A673 (cell line): ENCODE measurements at regions not wholly inside any gene's neighbourhood (a gene's known extent, or its start where the extent isn't known, plus 50 kb on each side); places are given as distances from the start of the nearest gene placed in this dataset.

Experiments used
- BruUV-seq: library from RNA; stranded (reverse); fragments of 400-500 nt; replicated peaks from 2 replicates; lab custom pipeline; 2021; lab: Mats Ljungman, UMichigan
- CTCF ChIA-PET: fragments of 300-600 bp; sonication (Branson Sonifier 250); formaldehyde crosslinking; loops from one replicate; lab custom pipeline; 2022; ENCODE audit warnings: antibody characterized with exemption; lab: Charles Lee
- POLR2A ChIA-PET: fragments of 300-600 bp; sonication (Branson Sonifier 250); formaldehyde crosslinking; loops from one replicate; lab custom pipeline; 2022; ENCODE audit warnings: antibody characterized with exemption; ENCODE audit not compliant: low non-redundant PET; lab: Charles Lee
- DNase-seq: peaks from one replicate; pipeline ENCODE4 v3.0.0-alpha.2; 2015; ENCODE audit warnings: low spot score
- H3K27ac ChIP-seq: fragments of 200-600 bp; sonication (generic); 2 replicates; pipeline ENCODE4 v1.5.1; 2016; ENCODE audit warnings: mixed run types, low read depth, mild to moderate bottlenecking, mixed read lengths, antibody characterized with exemption, low read length; ENCODE audit not compliant: poor library complexity, severe bottlenecking
- H3K27me3 ChIP-seq: fragments of 200-600 bp; sonication (generic); replicated peaks from 2 replicates; pipeline ENCODE4 v1.6.1; 2017; ENCODE audit warnings: mixed run types, low read depth, mild to moderate bottlenecking, mixed read lengths, antibody characterized with exemption, low read length; ENCODE audit not compliant: insufficient read depth, poor library complexity
- H3K36me3 ChIP-seq: fragments of 200-600 bp; sonication (generic); 2 replicates; pipeline ENCODE4 v1.6.1; 2016; ENCODE audit warnings: mixed run types, mild to moderate bottlenecking, mixed read lengths, antibody characterized with exemption, low read length; ENCODE audit not compliant: insufficient read depth, poor library complexity, severe bottlenecking
- H3K4me1 ChIP-seq: fragments of 200-600 bp; sonication (generic); 2 replicates; pipeline ENCODE4 v1.6.1; 2017; ENCODE audit warnings: mixed run types, mild to moderate bottlenecking, mixed read lengths, antibody characterized with exemption, low read length; ENCODE audit not compliant: insufficient read depth, poor library complexity, severe bottlenecking
- H3K4me3 ChIP-seq: fragments of 200-600 bp; sonication (generic); 2 replicates; pipeline ENCODE4 v1.5.1; 2016; ENCODE audit warnings: low read depth, mixed run types, mild to moderate bottlenecking, mixed read lengths, low read length; ENCODE audit not compliant: poor library complexity, severe bottlenecking
- H3K9me3 ChIP-seq: fragments of 200-600 bp; sonication (generic); 2 replicates; pipeline ENCODE4 v1.6.1; 2016; ENCODE audit warnings: mixed run types, low read depth, mild to moderate bottlenecking, mixed read lengths, antibody characterized with exemption, low read length; ENCODE audit not compliant: poor library complexity, severe bottlenecking
- EZH2 ChIP-seq: fragments of 200-600 bp; sonication (generic); IDR thresholded peaks from 2 replicates; pipeline ENCODE4 v1.6.1; 2017; ENCODE audit warnings: borderline replicate concordance, low read depth, mild to moderate bottlenecking, mixed read lengths, antibody characterized with exemption, low read length; ENCODE audit not compliant: poor library complexity, severe bottlenecking
- intact Hi-C: fragments of 100-400 bp; cut with micrococcal nuclease; formaldehyde crosslinking; loops from one replicate; pipeline ENCODE4 v1.10.0; 2022; ENCODE audit not compliant: unreplicated experiment
- TF ChIP-seq, protein P1 (sequence below): fragments of 300-800, 200-600 bp; sonication (generic); conservative IDR thresholded peaks from 2 replicates; pipeline ENCODE4 v1.5.1; 2017; ENCODE audit warnings: low read depth, mild to moderate bottlenecking, antibody characterized with exemption, low read length, moderate library complexity, mixed read lengths

DNA sequence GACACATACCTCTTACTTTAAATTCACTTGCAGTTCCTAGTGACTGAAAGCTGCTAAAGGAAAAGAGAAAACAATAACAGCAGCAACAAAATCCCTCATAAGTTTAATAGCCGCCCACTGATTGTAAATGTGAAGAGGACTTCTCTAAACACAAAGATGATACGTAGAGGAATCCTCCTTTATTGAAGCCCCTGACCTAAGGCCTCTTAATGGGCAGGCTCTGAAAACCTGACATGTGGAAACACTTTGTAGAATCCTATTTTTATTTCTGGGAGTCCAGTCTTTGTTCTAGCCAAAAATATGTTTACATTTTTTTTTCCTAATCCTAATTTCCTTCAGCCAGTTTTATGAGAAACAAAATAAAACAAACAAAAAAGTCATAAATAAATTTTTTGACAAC is 1277.7 kb upstream of the CELF4 start:
- BruUV-seq, result no TSS peak

GRCh38 chr18:38826247-38826646 is 1260.6 kb upstream of the CELF4 start:
- no peak overlapping the region for H3K4me3 ChIP-seq
- TF ChIP-seq, protein P1, sequence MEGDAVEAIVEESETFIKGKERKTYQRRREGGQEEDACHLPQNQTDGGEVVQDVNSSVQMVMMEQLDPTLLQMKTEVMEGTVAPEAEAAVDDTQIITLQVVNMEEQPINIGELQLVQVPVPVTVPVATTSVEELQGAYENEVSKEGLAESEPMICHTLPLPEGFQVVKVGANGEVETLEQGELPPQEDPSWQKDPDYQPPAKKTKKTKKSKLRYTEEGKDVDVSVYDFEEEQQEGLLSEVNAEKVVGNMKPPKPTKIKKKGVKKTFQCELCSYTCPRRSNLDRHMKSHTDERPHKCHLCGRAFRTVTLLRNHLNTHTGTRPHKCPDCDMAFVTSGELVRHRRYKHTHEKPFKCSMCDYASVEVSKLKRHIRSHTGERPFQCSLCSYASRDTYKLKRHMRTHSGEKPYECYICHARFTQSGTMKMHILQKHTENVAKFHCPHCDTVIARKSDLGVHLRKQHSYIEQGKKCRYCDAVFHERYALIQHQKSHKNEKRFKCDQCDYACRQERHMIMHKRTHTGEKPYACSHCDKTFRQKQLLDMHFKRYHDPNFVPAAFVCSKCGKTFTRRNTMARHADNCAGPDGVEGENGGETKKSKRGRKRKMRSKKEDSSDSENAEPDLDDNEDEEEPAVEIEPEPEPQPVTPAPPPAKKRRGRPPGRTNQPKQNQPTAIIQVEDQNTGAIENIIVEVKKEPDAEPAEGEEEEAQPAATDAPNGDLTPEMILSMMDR, result no peak
- no peak for TF ChIP-seq EZH2
- H3K9me3 ChIP-seq, result no peaks in the 10 kb centered on the region
- H3K36me3 ChIP-seq, result no peaks in the 10 kb centered on the region
- H3K4me1 ChIP-seq, result no peaks in the 10 kb centered on the region
- H3K27ac ChIP-seq, result no peak overlapping the region
- H3K27me3 ChIP-seq, result no peaks in the 10 kb centered on the region
- no peak for DNase-seq
- ChIA-PET CTCF (no interaction called here), POLR2A (no interaction called here)
- BruUV-seq, result no TSS peak
- intact Hi-C loops, result no loop called here

More for the DNA sequence above, 1277.7 kb upstream of the CELF4 start:
- H3K9me3 ChIP-seq, result no peaks in the 10 kb centered on the region
- ChIA-PET POLR2A (no interaction called here), CTCF (no interaction called here)
- no peaks in the 10 kb centered on the region for H3K4me1 ChIP-seq
- no peak for TF ChIP-seq EZH2
- TF ChIP-seq, protein P1, result no peak
- intact Hi-C loops, result no loop called here
- H3K36me3 ChIP-seq, result no peaks in the 10 kb centered on the region
- no peak for DNase-seq
- no peak overlapping the region for H3K4me3 ChIP-seq
- H3K27ac ChIP-seq, result no peak overlapping the region
- H3K27me3 ChIP-seq, result no peaks in the 10 kb centered on the region

DNA sequence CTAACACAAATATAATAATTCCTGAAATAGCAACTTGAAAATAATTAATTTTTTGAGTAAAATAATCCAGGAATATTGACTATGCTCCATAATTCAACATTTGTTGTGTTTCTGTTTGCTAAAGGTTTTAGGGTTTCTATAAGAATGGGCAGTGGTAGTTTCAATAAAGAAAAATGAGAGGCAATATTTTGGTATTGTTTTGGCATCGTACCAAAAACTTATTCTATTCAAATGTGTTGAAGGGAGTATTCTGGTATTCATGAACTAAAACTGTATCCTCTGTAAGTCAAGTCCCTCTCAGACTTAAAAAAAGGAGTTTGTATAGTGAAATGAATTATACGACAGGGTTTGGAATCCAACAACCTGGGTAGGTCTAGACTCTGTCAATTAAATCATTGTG is 1245.6 kb upstream of the CELF4 start:
- Histone ChIP-seq H3K36me3 (no peaks in the 10 kb centered on the region), H3K4me1 (no peaks in the 10 kb centered on the region), H3K4me3 (no peak overlapping the region), H3K27ac (no peak overlapping the region), H3K9me3 (no peaks in the 10 kb centered on the region), H3K27me3 (no peaks in the 10 kb centered on the region)
- TF ChIP-seq, protein P1, result no peak
- TF ChIP-seq EZH2, result no peak
- DNase-seq, result no peak
- no TSS peak for BruUV-seq
- CTCF ChIA-PET, result no interaction called here
- POLR2A ChIA-PET, result no interaction called here
- intact Hi-C loops, result no loop called here
